ENCODE measurements at regions not wholly inside any gene's neighbourhood (a gene's known extent, or its start where the extent isn't known, plus 50 kb on each side); places are given as distances from the start of the nearest gene placed in this dataset.

DNA sequence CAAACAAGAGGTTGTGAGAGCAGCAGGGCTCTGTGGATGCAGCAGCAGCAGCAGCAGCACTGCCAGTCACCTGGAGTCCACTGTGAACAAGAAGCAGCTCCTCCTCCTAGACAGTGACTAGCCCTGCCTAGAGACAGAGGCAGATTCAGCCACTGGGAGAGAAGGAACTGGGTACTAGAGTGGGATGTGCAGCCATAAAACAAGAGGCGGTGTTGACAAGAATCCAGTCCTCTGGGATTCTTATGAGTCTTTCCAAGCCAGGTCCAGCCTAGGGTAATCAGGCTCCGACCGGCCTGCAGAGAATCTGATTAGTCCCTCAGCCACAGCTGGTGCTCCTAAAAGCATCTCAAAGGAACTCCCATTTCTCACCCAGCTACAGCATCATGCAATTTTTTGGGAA is 83.9 kb upstream of the USP47 start:
- TF ChIP-seq, protein P1, sequence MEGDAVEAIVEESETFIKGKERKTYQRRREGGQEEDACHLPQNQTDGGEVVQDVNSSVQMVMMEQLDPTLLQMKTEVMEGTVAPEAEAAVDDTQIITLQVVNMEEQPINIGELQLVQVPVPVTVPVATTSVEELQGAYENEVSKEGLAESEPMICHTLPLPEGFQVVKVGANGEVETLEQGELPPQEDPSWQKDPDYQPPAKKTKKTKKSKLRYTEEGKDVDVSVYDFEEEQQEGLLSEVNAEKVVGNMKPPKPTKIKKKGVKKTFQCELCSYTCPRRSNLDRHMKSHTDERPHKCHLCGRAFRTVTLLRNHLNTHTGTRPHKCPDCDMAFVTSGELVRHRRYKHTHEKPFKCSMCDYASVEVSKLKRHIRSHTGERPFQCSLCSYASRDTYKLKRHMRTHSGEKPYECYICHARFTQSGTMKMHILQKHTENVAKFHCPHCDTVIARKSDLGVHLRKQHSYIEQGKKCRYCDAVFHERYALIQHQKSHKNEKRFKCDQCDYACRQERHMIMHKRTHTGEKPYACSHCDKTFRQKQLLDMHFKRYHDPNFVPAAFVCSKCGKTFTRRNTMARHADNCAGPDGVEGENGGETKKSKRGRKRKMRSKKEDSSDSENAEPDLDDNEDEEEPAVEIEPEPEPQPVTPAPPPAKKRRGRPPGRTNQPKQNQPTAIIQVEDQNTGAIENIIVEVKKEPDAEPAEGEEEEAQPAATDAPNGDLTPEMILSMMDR (IDR thresholded peaks at IDR 0.05) = no peak
- no peak for TF ChIP-seq POLR2A (IDR thresholded peaks at IDR 0.05)
